ENCODE measurements at regions not wholly inside any gene's neighbourhood (a gene's known extent, or its start where the extent isn't known, plus 50 kb on each side); places are given as distances from the start of the nearest gene placed in this dataset.

DNA sequence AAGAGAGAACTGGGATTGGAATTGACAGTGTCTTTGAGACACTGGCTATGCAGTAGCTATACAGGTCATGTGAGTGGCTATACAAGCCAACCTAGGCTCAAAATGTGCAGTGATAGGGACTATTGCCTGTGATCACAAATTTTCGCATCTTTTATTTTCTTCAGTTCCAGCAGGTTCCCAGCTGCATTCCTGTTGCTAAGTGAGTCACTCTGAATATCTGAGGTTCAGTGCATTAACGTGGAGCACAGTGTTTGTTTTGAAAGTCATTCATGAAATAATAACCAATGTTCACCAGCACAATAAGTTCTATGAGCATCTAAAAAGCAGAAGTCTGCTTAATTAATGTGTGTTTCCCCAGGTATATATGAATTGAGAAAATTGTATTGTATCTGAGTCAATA lies 1236.0 kb upstream of the CELF2 start:
- DNase-seq (ENCODE audit: low spot score), result no peak
- TF ChIP-seq, protein P1, sequence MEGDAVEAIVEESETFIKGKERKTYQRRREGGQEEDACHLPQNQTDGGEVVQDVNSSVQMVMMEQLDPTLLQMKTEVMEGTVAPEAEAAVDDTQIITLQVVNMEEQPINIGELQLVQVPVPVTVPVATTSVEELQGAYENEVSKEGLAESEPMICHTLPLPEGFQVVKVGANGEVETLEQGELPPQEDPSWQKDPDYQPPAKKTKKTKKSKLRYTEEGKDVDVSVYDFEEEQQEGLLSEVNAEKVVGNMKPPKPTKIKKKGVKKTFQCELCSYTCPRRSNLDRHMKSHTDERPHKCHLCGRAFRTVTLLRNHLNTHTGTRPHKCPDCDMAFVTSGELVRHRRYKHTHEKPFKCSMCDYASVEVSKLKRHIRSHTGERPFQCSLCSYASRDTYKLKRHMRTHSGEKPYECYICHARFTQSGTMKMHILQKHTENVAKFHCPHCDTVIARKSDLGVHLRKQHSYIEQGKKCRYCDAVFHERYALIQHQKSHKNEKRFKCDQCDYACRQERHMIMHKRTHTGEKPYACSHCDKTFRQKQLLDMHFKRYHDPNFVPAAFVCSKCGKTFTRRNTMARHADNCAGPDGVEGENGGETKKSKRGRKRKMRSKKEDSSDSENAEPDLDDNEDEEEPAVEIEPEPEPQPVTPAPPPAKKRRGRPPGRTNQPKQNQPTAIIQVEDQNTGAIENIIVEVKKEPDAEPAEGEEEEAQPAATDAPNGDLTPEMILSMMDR (IDR thresholded peaks at IDR 0.05; ENCODE audit: borderline replicate concordance, control extremely low read depth, extremely low read depth, insufficient read depth, missing control alignments), result no peak
- in situ Hi-C loops (cut with MboI; ENCODE audit: low sequenced_read_pairs, unreplicated experiment), result no loop called here

GRCh38 chr10:9786101-9786500 lies 1231.6 kb upstream of the CELF2 start:
- DNase-seq (ENCODE audit: low spot score), result no peak
- in situ Hi-C loops (cut with MboI; ENCODE audit: low sequenced_read_pairs, unreplicated experiment), result no loop called here
- TF ChIP-seq, protein P1 (IDR thresholded peaks at IDR 0.05; ENCODE audit: borderline replicate concordance, control extremely low read depth, extremely low read depth, insufficient read depth, missing control alignments), result no peak

DNA sequence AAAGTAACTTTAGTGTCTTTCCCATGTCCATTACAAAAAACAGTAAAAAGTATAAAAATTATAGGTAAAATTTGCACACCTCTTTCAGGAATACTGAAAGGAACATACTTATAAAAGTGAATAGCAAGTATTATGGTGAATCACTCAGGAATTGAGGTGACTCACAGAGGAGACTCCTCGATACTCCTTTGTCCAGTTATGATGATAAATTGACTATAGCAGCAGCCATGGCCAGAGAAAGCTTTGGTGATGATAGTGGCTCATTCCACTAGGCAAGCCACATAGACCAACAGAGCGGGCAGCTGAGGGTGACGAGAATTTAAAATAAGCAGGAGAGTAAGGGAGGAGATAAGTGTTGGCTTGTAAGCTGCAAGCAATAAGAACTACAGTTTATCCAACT lies 1231.1 kb upstream of the CELF2 start:
- DNase-seq (ENCODE audit: low spot score), result no peak
- TF ChIP-seq, protein P1 (IDR thresholded peaks at IDR 0.05; ENCODE audit: borderline replicate concordance, control extremely low read depth, extremely low read depth, insufficient read depth, missing control alignments), result no peak
- in situ Hi-C loops (cut with MboI; ENCODE audit: low sequenced_read_pairs, unreplicated experiment), result no loop called here

DNA sequence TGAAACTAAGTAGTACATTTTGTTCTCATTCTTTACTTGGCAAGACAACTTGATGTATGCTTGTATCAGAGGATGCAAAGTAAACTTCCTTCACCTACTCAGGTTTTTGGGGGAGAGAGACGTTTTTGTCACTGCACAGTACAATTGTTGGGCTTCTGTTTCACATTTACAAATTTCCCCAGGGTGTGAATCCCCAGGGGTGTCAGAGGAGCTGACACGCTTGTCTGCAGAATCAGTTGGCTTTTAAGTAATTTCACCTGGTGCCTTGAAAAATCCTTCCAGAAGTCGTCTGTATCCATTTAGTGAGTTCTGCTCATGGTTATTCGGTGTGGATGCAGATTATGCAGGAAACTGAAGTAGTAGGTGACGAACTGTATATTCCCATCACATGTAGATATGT lies 1227.7 kb upstream of the CELF2 start:
- no peak for DNase-seq (ENCODE audit: low spot score)
- TF ChIP-seq, protein P1 (IDR thresholded peaks at IDR 0.05; ENCODE audit: borderline replicate concordance, control extremely low read depth, extremely low read depth, insufficient read depth, missing control alignments), result no peak
- in situ Hi-C loops (cut with MboI; ENCODE audit: low sequenced_read_pairs, unreplicated experiment), result no loop called here

GRCh38 chr10:9792181-9792580 lies 1225.5 kb upstream of the CELF2 start:
- TF ChIP-seq, protein P1 (IDR thresholded peaks at IDR 0.05; ENCODE audit: borderline replicate concordance, control extremely low read depth, extremely low read depth, insufficient read depth, missing control alignments), result no peak
- in situ Hi-C loops (cut with MboI; ENCODE audit: low sequenced_read_pairs, unreplicated experiment), result no loop called here
- no peak for DNase-seq (ENCODE audit: low spot score)

DNA sequence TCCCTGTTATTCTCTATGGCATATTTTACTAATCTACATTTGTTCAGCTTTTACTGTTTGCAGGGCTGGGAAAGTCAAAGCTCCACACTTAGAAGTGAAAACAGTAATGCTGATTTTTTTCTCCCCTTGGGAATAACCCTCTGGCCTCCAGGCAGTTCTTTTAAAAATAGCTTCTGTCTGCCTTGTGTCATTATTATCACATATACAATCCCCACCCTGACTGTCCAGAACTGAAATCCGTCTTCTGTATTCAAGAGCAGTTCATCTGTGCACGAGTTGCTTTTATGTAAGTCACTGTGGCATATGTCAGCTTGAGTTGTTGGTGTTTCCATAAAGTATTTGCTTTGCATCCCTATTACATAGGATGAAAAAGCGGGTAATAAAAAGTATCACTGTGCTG lies 1221.1 kb upstream of the CELF2 start:
- DNase-seq (ENCODE audit: low spot score), result no peak
- TF ChIP-seq, protein P1 (IDR thresholded peaks at IDR 0.05; ENCODE audit: borderline replicate concordance, control extremely low read depth, extremely low read depth, insufficient read depth, missing control alignments), result no peak
- in situ Hi-C loops (cut with MboI; ENCODE audit: low sequenced_read_pairs, unreplicated experiment), result no loop called here

- TF ChIP-seq, protein P1 (IDR thresholded peaks at IDR 0.05; ENCODE audit: borderline replicate concordance, control extremely low read depth, extremely low read depth, insufficient read depth, missing control alignments), result no peak
- in situ Hi-C loops (cut with MboI; ENCODE audit: low sequenced_read_pairs, unreplicated experiment), result no loop called here
- no peak for DNase-seq (ENCODE audit: low spot score)
Observed at GRCh38 chr10:9800011-9800410, 1217.7 kb upstream of the CELF2 start.
